HG03571 (cell line): ENCODE measurements at regions not wholly inside any gene's neighbourhood (a gene's known extent, or its start where the extent isn't known, plus 50 kb on each side); places are given as distances from the start of the nearest gene placed in this dataset.
"Not testable (repeated sequence)": the region's sequence is repeated elsewhere in the genome, so short reads cannot be mapped to it uniquely, and the experiment has no call there.

Source experiments
- ATAC-seq: cut with Tn5 transposase; IDR thresholded peaks from one replicate; pipeline ENCODE4 v1.9.1; 2021; ENCODE audit not compliant: unreplicated experiment

GRCh38 chr3:193800138-193801043, 207.4 kb downstream of the OPA1 start:
- ATAC-seq: no peak

GRCh38 chr3:193801097-193801496, 208.1 kb downstream of the OPA1 start:
- ATAC-seq: no peak

GRCh38 chr3:193803288-193803687, 210.3 kb downstream of the OPA1 start:
- no peak for ATAC-seq

GRCh38 chr3:193805448-193805847, 212.4 kb downstream of the OPA1 start:
- no peak for ATAC-seq

GRCh38 chr3:193808317-193808716, 215.3 kb downstream of the OPA1 start:
- ATAC-seq: no peak

GRCh38 chr3:193809106-193809505, 216.1 kb downstream of the OPA1 start:
- no peak for ATAC-seq

GRCh38 chr3:193812078-193812725, 219.2 kb downstream of the OPA1 start:
- ATAC-seq: no peak

GRCh38 chr3:193812791-193813500, 219.9 kb downstream of the OPA1 start:
- ATAC-seq: no peak

- ATAC-seq: no peak
Measured at GRCh38 chr3:193813501-193813830, 220.5 kb downstream of the OPA1 start.

- no peak for ATAC-seq
Measured at GRCh38 chr3:193814166-193814892, 221.3 kb downstream of the OPA1 start.

GRCh38 chr3:193815246-193816027, 222.4 kb downstream of the OPA1 start:
- ATAC-seq: no peak

GRCh38 chr3:193816028-193816395, 223.0 kb downstream of the OPA1 start:
- no peak for ATAC-seq

GRCh38 chr3:193816656-193817311, 223.8 kb downstream of the OPA1 start:
- ATAC-seq: no peak

- no peak for ATAC-seq
Measured at GRCh38 chr3:193819117-193820010, 226.4 kb downstream of the OPA1 start.

GRCh38 chr3:193821151-193821668, 228.2 kb downstream of the OPA1 start:
- no peak for ATAC-seq

- no peak for ATAC-seq
Measured at GRCh38 chr3:193822492-193823212, 229.6 kb downstream of the OPA1 start.

- ATAC-seq: not testable (repeated sequence)
Measured at GRCh38 chr3:193823213-193823605, 230.2 kb downstream of the OPA1 start.

GRCh38 chr3:193824365-193824764, 231.4 kb downstream of the OPA1 start:
- no peak for ATAC-seq
